Mucosa of descending colon (tissue), 3 donors: ENCODE measurements at regions not wholly inside any gene's neighbourhood (a gene's known extent, or its start where the extent isn't known, plus 50 kb on each side); places are given as distances from the start of the nearest gene placed in this dataset.

Source experiments
- ATAC-seq: fragments of 200-7000 bp; cut with Tn5 transposase; one replicate; pipeline ENCODE4 v1.9.1; 2020; ENCODE audit warnings: mild to moderate bottlenecking, moderate library complexity
- DNase-seq, 3 donors: peaks; one replicate each; pipeline ENCODE4 v3.0.0-alpha.2; 2020
- H3K36me3 ChIP-seq: fragments of 200-600 bp; one replicate; pipeline ENCODE4 v1.8.0; 2021; ENCODE audit warnings: low read depth, mild to moderate bottlenecking
- H3K4me1 ChIP-seq: fragments of 200-600 bp; one replicate; pipeline ENCODE4 v1.8.0; 2021; ENCODE audit warnings: low read depth, mild to moderate bottlenecking
- H3K4me3 ChIP-seq: fragments of 200-600 bp; one replicate; pipeline ENCODE4 v1.8.0; 2021; ENCODE audit warnings: mild to moderate bottlenecking
- H3K9me3 ChIP-seq: fragments of 200-600 bp; one replicate; pipeline ENCODE4 v1.8.0; 2021; ENCODE audit warnings: mild to moderate bottlenecking
- CTCF ChIP-seq: fragments of 200-600 bp; IDR thresholded peaks from one replicate; pipeline ENCODE4 v1.8.0; 2022; ENCODE audit warnings: antibody characterized with exemption, mild to moderate bottlenecking
- intact Hi-C, 2 donors: fragments of 100-400 bp; cut with DNase I in 1 of 2; cut with micrococcal nuclease in 1 of 2; formaldehyde crosslinking; loops; one replicate each; pipeline versions ENCODE4 v1.11.0 to v1.11.1; 2022; cut with DNase I, micrococcal nuclease
- donor health status: DM: no; HTN: no; CAD: no; lungs with moderate emphysema.
- donor health status: DM: no; HTN: no; CAD: no.
- donor health status: DM: no; HTN: yes; CAD: no.

- intact Hi-C loops, result no loop called here
Observed at GRCh38 chr5:102613661-102614060, 114.9 kb upstream of the SLCO6A1 start.

GRCh38 chr5:102617191-102618187 is 118.7 kb upstream of the SLCO6A1 start:
- no peak for TF ChIP-seq CTCF
- Histone ChIP-seq H3K4me3 (no peak overlapping the region), H3K9me3 (no peaks in the 10 kb centered on the region), H3K4me1 (no peaks in the 10 kb centered on the region), H3K36me3 (no peaks in the 10 kb centered on the region)
- intact Hi-C loops, result no loop called here
- DNase-seq, result peak in 1 of 3 donors; percentile 56
- ATAC-seq, result no peak

More at GRCh38 chr5:102613661-102614060, 114.9 kb upstream of the SLCO6A1 start:
- ATAC-seq, result no peak
- DNase-seq, result no peak
- Histone ChIP-seq H3K36me3 (no peaks in the 10 kb centered on the region), H3K4me3 (no peak overlapping the region), H3K4me1 (no peaks in the 10 kb centered on the region), H3K9me3 (no peaks in the 10 kb centered on the region)
- TF ChIP-seq CTCF, result no peak

- H3K9me3 ChIP-seq, result no peaks in the 10 kb centered on the region
- H3K4me1 ChIP-seq, result no peaks in the 10 kb centered on the region
- H3K36me3 ChIP-seq, result no peaks in the 10 kb centered on the region
- DNase-seq (no peak), ATAC-seq (no peak)
- TF ChIP-seq CTCF, result no peak
- intact Hi-C loops, result no loop called here
- H3K4me3 ChIP-seq, result no peak overlapping the region
Observed at GRCh38 chr5:102622262-102622661, 123.5 kb upstream of the SLCO6A1 start.

- no peak for ATAC-seq
- Histone ChIP-seq H3K4me3 (no peak overlapping the region), H3K9me3 (no peaks in the 10 kb centered on the region), H3K36me3 (no peaks in the 10 kb centered on the region), H3K4me1 (no peaks in the 10 kb centered on the region)
- DNase-seq, result no peak
- no peak for TF ChIP-seq CTCF
- intact Hi-C loops, result no loop called here
Observed at GRCh38 chr5:102623329-102624065, 124.7 kb upstream of the SLCO6A1 start.

GRCh38 chr5:102624405-102624804 is 125.6 kb upstream of the SLCO6A1 start:
- Histone ChIP-seq H3K4me3 (no peak overlapping the region), H3K9me3 (no peaks in the 10 kb centered on the region), H3K4me1 (no peaks in the 10 kb centered on the region), H3K36me3 (no peaks in the 10 kb centered on the region)
- ATAC-seq (no peak), DNase-seq (no peak)
- intact Hi-C loops, result no loop called here
- no peak for TF ChIP-seq CTCF
